DMS153 treated with DMSO at 0.1 percent for 48 hours (cell line): ENCODE measurements at regions not wholly inside any gene's neighbourhood (a gene's known extent, or its start where the extent isn't known, plus 50 kb on each side); places are given as distances from the start of the nearest gene placed in this dataset.
"Not testable (repeated sequence)": the region's sequence is repeated elsewhere in the genome, so short reads cannot be mapped to it uniquely, and the experiment has no call there.

Experiments
- DNase-seq: peaks from one replicate; lab custom pipeline; 2025; ENCODE audit not compliant: unreplicated experiment; lab: John Stamatoyannopoulos, UW

DNA sequence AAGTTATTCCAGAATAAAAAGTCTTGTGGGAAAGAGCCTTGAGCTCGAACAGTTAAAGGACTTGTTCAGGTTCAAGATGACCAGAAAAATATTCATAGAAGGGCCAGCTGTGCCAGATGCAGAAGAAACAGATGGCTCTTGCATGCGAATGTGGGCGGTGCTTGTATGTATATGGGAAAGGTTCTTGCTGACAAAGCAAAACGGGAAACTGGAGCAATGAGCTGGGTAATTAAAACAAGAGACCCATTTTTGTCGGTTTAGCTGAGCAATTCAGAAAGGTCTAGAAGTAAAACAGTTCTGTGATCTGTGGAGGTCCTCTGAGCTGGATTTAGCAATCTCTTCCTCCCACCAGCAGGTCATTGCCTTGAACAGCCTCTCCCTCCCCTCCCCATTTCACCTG is 107.2 kb upstream of the MARK1 start:
- DNase-seq: no peak

DNA sequence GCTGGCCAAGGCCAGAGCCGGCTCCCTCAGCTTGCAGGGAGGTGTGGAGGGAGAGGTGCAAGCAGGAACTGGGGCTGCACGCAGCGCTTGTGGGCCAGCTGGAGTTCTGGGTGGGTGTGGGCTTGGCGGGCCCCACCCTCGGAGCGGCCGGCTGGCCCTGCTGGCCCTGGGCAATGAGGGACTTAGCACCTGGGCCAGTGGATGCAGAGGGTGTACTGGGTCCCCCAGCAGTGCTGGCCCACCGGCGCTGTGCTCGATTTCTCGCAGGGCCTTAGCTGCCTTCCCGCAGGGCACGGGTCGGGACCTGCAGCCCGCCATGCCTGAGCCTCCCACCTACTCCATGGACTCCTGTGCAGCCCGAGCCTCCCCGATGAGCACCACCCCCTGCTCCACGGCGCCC is 115.6 kb upstream of the MARK1 start:
- DNase-seq: not testable (repeated sequence)

DNA sequence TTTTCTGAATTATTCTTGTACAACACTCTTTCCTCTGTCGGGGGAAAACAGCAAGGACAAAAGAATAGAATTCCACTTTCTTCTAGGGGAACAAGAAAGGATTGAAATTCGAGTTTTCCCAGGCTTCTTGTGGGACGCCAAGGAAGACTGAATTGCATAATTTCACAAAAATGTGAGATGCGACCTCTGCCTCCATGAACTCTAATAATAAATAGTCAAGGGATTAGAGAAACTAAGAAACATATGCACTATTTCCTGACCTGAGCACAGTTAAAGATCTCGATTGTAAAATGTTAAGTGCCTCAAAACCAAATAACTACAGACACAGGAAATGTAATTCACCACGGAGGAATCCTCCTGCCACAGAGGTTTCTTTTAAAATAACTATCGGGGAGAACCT is 117.3 kb upstream of the MARK1 start:
- DNase-seq: no peak

DNA sequence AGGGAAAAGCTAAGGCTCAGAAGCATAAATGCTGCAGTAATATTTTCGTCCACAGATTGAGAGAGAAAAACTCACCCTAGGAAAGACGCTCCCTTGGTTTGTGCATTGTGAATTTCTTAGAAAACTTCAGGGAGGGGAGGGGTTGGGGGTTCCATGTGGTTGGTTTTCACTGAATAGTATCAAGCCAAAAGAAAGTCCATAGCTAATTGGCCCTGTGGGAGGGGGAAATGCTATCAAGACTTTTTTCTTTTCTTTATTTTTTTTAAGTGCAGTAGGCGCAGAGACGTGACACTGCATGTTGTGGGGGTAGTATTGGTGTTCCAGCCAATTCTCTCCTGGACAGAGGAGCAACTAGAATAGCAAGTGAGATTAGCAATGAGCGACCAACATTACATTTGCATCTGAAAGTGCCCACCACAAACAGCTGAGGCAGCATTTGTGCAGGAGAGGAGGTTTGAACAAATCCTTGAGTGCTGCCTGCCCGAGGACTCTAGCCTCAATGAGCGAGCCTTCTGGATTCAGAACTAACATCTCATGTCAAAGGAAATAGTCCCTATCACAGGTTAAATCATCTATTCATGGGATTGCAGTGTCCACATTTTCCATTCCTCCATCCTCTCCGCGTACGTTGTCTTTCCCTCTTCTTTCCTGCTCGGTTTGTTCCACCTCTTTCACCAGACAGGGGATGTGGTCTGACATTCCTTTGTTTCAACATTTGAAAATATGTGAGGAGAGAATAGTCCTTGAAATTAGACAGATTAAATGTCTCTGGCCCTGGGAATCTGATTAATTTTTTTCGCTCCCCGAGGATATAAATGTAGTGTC is 118.0 kb upstream of the MARK1 start:
- no peak for DNase-seq

DNA sequence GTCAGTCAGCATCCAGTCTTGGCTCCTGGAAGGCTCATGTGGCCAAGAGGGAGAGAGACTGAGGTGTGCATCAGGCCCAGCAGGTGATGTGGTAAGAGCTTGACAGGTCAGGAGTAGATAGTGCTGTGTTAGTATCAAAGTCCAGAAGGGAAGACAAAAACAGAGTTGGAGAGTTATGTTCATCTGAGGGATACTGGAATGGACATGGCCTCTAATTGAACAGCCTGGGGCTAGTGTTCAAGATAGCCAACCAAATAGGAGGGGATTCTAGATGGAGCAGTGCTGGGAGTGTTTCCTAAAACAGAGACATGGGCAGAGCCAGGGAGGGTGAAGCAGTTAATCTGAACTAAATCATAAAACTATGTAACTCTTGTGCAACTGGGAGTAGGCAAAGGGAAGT is 120.7 kb upstream of the MARK1 start:
- DNase-seq: no peak

DNA sequence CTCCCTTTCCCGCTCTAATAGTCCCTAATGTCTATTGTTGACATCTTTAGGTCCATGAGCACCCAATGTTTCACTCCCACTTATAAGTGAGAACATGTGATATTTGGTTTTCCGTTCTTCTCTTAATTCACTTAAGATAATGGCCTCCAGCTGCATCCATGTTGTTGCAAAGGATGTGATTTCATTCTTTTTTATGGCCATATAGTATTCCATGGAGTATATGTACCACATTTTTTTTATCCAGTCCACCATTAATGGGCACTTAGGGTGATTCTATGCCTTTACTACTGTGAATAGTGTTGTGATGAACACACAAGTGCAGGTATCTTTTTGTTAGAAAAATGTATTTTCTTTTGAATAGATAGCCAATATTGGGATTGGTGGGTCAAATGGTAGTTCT is 126.0 kb upstream of the RAB3GAP2 start:
- no peak for DNase-seq

DNA sequence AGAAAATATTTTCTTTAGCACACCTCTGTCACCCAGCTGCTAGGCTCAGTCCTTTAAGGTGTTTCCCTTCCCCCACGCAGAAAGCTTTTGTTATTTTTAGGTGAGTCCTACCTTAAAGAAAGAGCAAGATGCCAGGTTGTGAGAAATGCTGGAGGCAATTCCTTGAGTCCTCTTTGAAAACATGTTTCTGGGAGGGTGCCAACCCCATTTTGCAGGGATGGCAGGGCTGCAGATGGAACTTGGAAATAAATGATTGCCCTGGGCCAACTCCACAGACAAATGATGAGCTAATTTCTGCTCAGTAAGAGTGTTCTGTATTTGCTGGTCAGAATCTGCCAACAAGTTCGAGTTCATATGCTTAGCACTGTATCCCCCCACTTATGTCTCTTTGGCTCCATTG is 119.2 kb upstream of the RAB3GAP2 start:
- DNase-seq: no peak

DNA sequence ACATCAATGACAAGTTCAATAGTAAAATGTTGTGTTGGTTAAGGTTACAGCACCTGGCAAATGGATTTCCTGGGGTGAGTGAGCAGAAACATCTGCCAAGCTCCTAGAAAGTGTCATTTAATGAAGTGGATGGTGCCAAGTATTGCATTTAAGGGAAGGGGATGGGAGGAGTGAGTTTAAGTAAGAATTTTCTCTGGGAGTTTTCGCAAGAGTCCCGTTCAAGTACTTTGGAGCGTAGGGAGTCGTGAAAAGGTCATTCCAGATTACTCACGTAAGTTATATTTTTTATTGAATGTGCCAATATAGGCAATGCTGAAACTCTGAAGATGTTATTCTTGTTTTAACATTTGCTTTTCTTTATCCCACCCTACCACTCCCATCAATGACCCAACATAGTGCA is 117.4 kb upstream of the RAB3GAP2 start:
- DNase-seq: no peak

DNA sequence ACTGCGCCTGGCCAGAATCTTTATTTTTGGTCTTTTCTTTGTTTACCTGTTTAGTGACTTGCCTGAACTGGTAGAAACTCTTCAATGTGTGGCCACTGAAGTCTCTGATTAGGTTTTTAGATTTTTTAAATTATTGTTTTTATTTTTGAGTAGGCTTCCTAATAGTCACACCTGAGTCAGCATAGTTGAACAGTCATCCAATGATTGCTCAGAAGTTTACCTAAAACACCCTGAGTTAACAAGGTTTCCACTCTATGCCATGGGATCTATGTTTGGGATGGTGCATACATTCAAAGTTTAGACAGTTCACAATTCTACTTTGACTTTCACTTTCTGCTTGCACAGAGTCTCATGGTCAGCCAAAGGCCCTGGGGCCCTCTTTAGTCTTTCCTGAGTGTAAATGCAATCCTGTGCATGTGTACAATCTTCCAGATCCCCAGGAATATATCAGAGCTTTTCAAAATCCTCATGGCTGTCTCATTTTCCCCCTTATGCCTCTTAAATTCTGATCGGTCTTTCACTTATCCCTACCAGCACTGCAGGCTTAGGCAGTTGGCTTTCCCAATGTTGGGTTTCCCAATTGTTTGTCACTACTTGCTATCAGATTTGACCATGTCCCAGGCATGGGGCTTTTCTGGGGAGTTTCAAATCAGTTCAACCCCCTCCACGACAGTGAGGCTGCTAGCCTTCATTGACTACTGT is 114.4 kb upstream of the RAB3GAP2 start:
- DNase-seq: no peak

DNA sequence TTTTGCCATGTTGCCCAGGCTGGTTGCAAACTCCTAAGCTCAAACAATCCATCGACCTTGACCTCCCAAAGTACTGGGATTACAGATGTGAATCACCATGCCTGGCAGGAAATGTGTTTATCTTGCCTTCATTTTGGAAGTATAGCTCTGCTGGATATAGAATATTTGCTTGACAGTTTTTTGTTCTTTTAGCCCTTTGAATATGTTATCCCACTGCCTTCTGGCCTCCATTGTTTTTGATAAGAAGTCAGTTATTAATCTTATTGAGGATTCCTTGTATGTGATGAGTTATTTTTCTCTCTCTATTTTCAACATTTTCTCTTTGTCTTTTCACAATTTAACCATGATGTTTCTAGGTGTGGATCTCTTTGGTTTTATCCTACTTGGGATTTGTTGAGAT is 112.9 kb upstream of the RAB3GAP2 start:
- DNase-seq: no peak

DNA sequence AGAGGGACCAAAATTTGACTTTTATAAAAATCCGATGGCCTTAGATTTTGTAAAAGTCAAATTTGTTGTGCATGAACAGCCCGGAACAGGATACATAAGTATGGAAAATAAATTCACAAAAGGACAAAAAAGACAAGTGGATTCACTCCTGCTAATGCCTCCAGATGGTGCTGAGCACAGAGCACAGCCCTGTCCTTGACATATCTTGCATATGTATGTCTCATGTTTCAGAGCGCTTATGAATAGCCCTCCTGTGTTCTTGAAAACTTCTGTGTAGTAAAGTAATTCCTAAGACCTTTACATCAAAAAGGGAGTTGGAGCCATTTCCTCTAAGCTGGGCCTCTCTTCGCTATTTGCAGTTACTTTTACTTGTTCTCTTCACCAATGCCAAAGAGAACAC is 110.7 kb upstream of the RAB3GAP2 start:
- DNase-seq: no peak

DNA sequence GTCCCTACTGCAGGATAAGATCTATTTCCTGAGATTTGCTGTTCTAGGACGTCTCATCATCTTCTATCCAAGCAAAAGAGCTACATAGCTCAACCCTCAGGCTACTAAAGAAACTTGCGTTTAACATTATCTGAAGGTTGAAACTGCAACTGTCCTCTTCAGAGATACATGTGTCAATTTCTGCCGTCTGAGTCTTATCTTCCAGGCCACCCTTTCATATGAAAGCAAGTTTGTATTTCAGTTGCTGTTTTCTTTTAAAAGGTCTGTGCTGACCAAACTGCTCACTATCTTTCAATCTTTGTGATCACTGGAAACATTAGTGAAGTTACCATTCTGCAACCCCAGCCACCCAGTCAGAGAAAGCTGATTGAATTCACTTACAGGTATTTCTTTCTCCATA is 108.6 kb upstream of the RAB3GAP2 start:
- no peak for DNase-seq

DNA sequence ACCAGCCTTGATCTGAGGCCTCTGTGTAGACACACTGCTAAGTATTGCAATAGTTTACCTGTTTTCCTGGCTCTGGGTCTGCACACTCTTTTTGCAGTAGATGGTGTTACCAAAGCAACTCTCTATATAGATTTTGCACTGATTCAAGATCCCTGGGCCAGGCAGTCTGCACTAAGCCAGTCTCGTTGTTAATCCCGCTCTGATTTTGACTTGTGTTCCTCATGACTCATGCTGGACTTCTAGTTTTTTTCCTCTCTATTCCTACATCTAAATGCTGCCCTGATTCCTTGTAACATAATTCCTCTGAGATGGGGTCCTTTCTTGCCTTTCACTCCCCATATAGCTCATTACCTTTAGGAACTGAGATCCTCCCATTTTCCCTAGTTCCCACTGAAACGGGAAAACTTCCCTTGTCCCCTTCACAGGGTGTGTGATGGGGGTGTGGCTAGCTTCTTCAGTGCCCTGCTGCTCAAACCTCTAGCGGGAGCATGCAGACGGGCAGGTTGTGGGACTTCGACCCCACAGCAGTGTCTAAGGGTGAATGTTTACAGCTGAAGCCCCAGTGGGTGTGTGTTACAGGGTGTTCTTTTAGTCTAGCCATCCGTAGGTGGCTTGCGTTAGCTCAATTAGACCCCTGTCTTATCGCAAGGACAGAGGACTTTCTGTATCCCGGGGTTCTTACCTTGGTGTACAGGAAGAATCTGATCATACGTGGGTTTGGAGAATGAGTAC is 106.5 kb upstream of the RAB3GAP2 start:
- no peak for DNase-seq

DNA sequence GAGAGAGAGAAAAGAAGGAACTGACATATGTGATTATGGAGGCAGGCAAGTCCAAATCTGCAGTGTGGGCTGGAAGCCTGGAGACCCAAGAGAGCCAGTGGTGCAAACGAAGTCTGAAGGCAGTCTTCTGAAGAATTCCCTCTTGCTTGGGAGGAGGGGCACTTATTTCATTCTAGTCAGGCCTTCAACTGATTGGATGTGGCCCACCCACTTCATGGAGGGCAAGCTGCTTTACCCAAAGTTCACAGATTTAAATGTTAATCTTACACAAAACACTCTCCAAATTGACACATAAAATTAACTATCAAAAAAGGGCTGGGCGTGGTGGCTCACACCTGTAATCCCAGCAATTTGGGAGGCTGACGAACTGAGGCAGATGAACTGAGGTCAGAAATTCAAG is 103.5 kb upstream of the RAB3GAP2 start:
- DNase-seq: no peak

DNA sequence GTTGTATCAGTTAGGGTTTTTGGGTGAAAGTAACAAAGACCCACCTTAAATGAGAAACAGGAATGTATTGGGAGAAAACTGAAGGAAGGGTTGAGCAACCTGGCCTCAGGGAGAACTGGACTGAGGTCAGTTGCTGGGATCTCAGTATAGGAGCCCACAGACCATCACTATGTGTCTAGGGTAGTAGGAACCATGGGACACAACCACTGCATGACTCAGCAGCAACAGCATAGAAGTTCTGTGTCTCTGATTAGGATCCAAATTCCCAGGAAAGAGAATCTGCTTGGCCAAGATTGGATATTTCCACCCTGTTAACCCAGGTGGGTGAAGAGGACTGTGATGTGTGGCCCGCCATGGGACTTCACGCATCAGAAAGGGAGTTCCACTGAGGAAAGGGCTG is 102.2 kb upstream of the RAB3GAP2 start:
- no peak for DNase-seq

DNA sequence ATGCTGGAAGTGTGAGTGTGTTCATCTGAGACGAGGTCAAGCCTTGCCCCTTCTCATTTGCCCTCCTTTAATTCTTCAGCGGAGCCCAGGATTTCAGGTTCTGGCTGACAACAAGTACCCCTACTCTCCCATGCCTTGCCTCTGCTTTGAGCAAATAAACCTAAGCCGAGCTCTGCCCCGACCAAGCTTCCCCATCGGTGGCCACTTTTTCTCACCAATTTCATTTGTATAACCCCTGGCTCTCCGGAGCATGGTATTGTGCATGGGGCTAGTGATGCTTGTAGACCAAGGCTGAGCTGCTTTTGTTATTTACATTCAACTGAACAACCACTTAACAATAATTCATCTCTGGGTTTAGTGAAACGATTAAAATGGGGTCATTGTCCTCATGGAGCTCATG is 100.2 kb upstream of the RAB3GAP2 start:
- DNase-seq: no peak

DNA sequence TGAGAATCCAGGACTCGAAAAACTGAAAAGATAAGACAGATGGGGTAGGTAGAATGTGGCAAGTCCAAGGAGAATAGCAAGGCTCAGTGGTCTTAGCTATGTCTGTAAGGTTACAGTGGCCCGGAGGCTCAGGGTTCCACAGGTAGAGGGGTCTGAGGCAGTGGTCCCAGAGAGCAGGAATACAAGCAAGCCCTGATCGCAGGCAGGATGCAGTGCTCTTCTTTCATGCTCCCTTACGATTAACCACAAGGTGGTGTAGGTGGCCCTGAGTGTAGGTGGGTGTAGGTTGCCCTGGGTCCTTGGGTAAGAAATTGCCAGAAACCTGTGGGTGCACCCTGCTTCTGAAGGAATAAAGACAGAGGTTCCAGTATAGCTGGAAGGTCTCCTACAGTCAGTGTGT is 99.1 kb upstream of the RAB3GAP2 start:
- peak; percentile 30 for DNase-seq

DNA sequence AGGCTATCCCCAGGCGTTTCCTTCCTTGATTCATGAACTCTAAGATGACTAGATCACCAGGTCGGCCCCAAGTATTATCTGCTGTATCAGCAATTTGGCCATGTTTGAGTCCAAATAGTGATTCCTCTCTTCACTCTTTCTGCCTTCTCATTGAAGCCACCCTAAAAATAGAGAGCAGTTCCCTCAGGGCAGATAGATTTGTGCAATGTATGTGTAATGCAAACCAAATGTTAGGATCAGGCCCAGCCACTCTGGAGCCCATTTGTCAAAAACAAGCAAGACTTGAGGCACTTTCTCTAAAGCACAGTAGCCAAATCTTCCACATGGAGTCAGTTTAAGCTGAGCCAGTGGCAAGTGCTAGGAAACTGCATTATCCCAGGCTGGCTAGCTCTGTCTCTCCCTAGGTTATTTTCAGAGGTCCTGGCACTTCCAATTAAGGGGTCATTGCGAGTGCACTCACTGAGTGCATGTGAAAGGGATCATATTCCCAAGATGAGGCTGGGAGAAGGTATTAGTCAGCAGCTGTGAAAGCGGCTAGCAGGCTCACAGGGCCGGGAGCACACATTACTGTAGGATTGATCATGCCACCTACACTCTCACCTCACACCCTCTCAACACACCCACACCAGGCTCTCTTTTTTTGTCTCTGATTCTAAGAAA is 97.9 kb upstream of the RAB3GAP2 start:
- DNase-seq: no peak

DNA sequence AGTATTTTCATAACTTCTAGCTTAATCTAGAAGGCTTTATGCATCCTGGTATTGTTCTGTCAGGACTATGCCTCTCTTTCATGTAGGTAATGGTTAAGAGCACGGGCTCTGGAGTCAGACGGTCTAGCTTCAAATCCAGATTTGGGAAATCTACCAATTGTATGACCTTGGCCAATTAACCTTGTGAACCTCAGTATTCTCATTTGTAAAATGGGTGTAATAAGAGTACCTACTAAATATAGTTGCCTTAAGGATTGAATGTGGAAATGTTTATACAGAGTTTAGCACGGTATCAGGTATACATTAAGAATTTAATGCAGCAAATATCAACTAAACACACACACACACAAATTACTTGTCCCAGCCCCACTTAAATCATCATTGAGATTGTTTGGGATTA is 97.3 kb upstream of the RAB3GAP2 start:
- no peak for DNase-seq

DNA sequence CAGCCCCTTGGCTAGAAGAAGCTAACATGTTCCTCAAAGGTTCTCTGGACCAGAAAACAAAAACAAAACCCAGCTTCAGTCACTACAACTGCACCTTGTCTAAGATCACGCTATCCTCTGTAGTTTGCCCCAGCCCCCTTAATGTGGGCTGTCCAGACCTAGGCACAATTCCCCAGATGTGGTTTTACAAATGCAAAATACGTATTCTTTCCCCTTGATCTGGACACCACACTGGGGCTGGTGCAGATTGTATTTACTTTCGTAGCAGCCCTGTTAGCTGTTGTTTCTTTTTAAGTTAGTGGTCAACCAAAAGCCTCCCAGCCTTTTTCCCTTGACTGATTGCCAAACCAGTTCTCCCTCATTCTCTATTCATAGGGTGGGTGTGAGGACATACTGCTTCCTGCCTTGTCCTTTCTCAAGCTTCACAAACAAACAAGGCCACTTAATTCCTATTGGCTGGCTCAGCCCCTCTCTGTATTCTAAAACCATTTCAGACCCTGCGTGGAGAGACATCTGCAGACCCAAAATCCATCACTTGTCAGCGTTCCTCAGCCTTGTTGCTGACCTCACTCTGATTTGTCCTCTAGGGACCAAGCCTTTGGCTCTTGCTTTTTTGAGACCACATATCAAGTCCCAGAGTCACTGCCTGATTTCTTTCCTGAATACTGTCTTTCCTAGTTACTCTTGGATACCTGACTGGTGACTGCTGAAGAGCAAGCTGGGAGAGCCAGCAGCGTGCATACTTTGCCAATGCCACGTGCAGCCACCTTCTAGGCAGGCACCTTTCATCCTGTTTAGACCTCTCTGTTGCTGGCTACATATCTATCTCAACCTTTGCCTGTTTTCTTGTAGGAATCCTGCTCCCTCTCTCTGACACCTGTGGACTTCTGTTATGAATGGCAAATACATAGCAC is 96.4 kb upstream of the RAB3GAP2 start:
- no peak for DNase-seq

DNA sequence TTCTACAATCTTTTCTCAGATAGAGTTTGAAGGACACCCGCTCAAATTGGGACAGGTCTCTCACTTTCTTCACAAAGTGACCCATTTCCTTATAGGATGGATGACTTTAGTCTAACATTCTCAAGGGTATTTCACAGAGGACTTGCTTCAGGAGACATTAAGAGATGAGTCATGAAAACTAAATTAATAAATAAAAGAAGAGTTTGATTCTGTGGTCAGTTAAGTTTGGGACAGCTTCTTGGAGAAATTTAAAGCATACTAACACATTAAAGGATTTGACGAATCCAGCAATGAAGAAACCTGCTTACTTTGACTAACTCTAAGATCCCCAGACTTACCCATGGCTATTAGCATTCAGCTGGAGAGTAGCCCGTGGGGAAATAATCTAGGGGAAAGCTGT is 95.6 kb upstream of the RAB3GAP2 start:
- DNase-seq: no peak
